WTC11 (cell line): ENCODE measurements at regions not wholly inside any gene's neighbourhood (a gene's known extent, or its start where the extent isn't known, plus 50 kb on each side); places are given as distances from the start of the nearest gene placed in this dataset.

Experiments
- CREB1 ChIP-seq: sonication (generic); formaldehyde crosslinking; IDR thresholded peaks from 2 replicates; pipeline ENCODE4 v1.8.0; 2023; ENCODE audit warnings: mild to moderate bottlenecking, missing genetic modification reagents
- ELF4 ChIP-seq: sonication (generic); formaldehyde crosslinking; IDR thresholded peaks from 2 replicates; pipeline ENCODE4 v1.8.1; 2022; ENCODE audit warnings: low read depth, mild to moderate bottlenecking, moderate library complexity, missing genetic modification reagents
- NR1H2 ChIP-seq: sonication (generic); formaldehyde crosslinking; IDR thresholded peaks from 2 replicates; pipeline ENCODE4 v1.9.0; 2021; ENCODE audit warnings: mild to moderate bottlenecking, moderate library complexity, missing genetic modification reagents
- NR3C1 ChIP-seq: sonication (generic); formaldehyde crosslinking; conservative IDR thresholded peaks from 2 replicates; pipeline ENCODE4 v1.8.1; 2023; ENCODE audit warnings: low read depth, mild to moderate bottlenecking, missing genetic modification reagents
- TCF7 ChIP-seq: sonication (generic); formaldehyde crosslinking; IDR thresholded peaks from 2 replicates; pipeline ENCODE4 v1.8.0; 2022; ENCODE audit warnings: mild to moderate bottlenecking, low read depth, missing genetic modification reagents, moderate library complexity
- TEAD1 ChIP-seq: sonication (generic); formaldehyde crosslinking; IDR thresholded peaks from 2 replicates; pipeline ENCODE4 v1.8.0; 2022; ENCODE audit warnings: mild to moderate bottlenecking, missing genetic modification reagents
- USF1 ChIP-seq: sonication (generic); formaldehyde crosslinking; IDR thresholded peaks from 2 replicates; pipeline ENCODE4 v1.8.0; 2022; ENCODE audit warnings: mild to moderate bottlenecking, missing genetic modification reagents
- ZBTB21 ChIP-seq: sonication (generic); formaldehyde crosslinking; IDR thresholded peaks from 2 replicates; pipeline ENCODE4 v1.8.1; 2023; ENCODE audit warnings: mild to moderate bottlenecking, missing genetic modification reagents, borderline replicate concordance
- TF ChIP-seq, protein P1 (sequence below): fragments of 200-600 bp; IDR thresholded peaks from 2 replicates; pipeline ENCODE4 v1.8.0; 2022; ENCODE audit warnings: antibody characterized with exemption
- TF ChIP-seq, protein P2 (sequence below): sonication (generic); formaldehyde crosslinking; IDR thresholded peaks from 2 replicates; pipeline ENCODE4 v1.8.0; 2022; ENCODE audit warnings: mild to moderate bottlenecking, missing genetic modification reagents
- TF ChIP-seq, protein P3 (sequence below): sonication (generic); formaldehyde crosslinking; IDR thresholded peaks from 2 replicates; pipeline ENCODE4 v1.8.1; 2022; ENCODE audit warnings: mild to moderate bottlenecking, moderate library complexity, missing genetic modification reagents
- TF ChIP-seq, protein P4 (sequence below): sonication (generic); formaldehyde crosslinking; IDR thresholded peaks from 2 replicates; pipeline ENCODE4 v1.8.1; 2022; ENCODE audit warnings: low read depth, missing genetic modification reagents, borderline replicate concordance

DNA sequence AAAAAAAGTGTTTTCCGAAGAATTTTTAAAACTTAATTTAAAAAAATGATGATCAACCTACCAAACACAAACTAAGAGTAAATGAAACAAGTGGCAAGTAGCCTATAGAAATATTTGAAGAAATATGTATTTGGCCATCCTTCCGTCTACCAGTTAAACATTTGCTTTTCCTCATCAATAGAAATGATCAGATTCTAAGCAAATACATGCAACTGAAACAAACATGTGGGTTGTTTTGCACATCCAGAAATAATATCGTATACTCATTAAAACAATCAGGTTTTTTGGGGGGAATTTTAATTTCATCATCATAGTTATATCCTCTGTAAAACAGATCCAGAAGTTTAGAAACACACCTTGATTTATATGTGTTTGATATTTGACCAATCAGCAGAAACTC is 1011.7 kb downstream of the GATA3 start:
- TF ChIP-seq TCF7 (CRISPR knock-in tag) (no peak), NR1H2 (CRISPR knock-in tag) (no peak), ELF4 (CRISPR knock-in tag) (no peak), TEAD1 (no peak), ZBTB21 (CRISPR knock-in tag) (no peak), USF1 (CRISPR knock-in tag) (no peak), NR3C1 (CRISPR knock-in tag) (no peak), CREB1 (no peak)
- TF ChIP-seq, protein P1, sequence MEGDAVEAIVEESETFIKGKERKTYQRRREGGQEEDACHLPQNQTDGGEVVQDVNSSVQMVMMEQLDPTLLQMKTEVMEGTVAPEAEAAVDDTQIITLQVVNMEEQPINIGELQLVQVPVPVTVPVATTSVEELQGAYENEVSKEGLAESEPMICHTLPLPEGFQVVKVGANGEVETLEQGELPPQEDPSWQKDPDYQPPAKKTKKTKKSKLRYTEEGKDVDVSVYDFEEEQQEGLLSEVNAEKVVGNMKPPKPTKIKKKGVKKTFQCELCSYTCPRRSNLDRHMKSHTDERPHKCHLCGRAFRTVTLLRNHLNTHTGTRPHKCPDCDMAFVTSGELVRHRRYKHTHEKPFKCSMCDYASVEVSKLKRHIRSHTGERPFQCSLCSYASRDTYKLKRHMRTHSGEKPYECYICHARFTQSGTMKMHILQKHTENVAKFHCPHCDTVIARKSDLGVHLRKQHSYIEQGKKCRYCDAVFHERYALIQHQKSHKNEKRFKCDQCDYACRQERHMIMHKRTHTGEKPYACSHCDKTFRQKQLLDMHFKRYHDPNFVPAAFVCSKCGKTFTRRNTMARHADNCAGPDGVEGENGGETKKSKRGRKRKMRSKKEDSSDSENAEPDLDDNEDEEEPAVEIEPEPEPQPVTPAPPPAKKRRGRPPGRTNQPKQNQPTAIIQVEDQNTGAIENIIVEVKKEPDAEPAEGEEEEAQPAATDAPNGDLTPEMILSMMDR, result no peak
- TF ChIP-seq, protein P2, sequence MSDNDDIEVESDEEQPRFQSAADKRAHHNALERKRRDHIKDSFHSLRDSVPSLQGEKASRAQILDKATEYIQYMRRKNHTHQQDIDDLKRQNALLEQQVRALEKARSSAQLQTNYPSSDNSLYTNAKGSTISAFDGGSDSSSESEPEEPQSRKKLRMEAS (CRISPR knock-in tag), result no peak
- TF ChIP-seq, protein P3, sequence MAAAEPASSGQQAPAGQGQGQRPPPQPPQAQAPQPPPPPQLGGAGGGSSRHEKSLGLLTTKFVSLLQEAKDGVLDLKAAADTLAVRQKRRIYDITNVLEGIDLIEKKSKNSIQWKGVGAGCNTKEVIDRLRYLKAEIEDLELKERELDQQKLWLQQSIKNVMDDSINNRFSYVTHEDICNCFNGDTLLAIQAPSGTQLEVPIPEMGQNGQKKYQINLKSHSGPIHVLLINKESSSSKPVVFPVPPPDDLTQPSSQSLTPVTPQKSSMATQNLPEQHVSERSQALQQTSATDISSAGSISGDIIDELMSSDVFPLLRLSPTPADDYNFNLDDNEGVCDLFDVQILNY, result no peak
- TF ChIP-seq, protein P4, sequence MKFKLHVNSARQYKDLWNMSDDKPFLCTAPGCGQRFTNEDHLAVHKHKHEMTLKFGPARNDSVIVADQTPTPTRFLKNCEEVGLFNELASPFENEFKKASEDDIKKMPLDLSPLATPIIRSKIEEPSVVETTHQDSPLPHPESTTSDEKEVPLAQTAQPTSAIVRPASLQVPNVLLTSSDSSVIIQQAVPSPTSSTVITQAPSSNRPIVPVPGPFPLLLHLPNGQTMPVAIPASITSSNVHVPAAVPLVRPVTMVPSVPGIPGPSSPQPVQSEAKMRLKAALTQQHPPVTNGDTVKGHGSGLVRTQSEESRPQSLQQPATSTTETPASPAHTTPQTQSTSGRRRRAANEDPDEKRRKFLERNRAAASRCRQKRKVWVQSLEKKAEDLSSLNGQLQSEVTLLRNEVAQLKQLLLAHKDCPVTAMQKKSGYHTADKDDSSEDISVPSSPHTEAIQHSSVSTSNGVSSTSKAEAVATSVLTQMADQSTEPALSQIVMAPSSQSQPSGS (CRISPR knock-in tag), result no peak
